ENCODE measurements at regions not wholly inside any gene's neighbourhood (a gene's known extent, or its start where the extent isn't known, plus 50 kb on each side); places are given as distances from the start of the nearest gene placed in this dataset.

DNA sequence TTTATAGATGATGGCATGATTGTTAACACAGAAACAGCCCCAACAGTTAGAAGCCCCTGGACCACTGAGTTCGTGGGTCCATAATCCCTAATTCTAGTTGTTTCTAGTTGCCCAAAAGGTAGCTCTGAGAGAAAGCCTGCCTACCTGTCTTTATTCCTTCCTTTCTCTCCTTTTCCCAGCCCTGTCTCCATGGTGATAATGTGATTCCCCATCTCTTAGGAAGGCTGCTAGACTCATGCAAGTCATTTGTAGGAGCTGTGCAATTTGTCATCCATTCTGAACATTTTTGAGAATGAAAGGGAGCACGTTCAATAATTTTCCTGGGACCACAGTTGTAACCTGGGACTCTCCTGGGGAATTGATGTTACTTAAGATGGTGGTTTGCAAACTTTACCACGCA, 183.4 kb downstream of the EMX2 start:
- DNase-seq (ENCODE audit: low spot score) = no peak
- POLR2A ChIA-PET (ENCODE audit: low non-redundant PET) = no interaction called here
- H3K9me3 ChIP-seq (ENCODE audit: low read depth, low read length, poor library complexity, severe bottlenecking) = no peaks in the 10 kb centered on the region
- peaks cover 67% of the 10 kb centered on the region for H3K27me3 ChIP-seq (replicated peaks; ENCODE audit: insufficient read depth, low read depth, low read length, poor library complexity)
- TF ChIP-seq EZH2 (IDR thresholded peaks at IDR 0.05; ENCODE audit: borderline replicate concordance, low read depth, low read length, poor library complexity, severe bottlenecking) = no peak
- TF ChIP-seq, protein P1, sequence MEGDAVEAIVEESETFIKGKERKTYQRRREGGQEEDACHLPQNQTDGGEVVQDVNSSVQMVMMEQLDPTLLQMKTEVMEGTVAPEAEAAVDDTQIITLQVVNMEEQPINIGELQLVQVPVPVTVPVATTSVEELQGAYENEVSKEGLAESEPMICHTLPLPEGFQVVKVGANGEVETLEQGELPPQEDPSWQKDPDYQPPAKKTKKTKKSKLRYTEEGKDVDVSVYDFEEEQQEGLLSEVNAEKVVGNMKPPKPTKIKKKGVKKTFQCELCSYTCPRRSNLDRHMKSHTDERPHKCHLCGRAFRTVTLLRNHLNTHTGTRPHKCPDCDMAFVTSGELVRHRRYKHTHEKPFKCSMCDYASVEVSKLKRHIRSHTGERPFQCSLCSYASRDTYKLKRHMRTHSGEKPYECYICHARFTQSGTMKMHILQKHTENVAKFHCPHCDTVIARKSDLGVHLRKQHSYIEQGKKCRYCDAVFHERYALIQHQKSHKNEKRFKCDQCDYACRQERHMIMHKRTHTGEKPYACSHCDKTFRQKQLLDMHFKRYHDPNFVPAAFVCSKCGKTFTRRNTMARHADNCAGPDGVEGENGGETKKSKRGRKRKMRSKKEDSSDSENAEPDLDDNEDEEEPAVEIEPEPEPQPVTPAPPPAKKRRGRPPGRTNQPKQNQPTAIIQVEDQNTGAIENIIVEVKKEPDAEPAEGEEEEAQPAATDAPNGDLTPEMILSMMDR (conservative IDR thresholded peaks at IDR 0.05; ENCODE audit: low read depth, low read length) = no peak
- no TSS peak for BruUV-seq (replicated peaks)
- no peak overlapping the region for H3K27ac ChIP-seq (ENCODE audit: low read depth, low read length, poor library complexity, severe bottlenecking)
- no peaks in the 10 kb centered on the region for H3K4me1 ChIP-seq (ENCODE audit: insufficient read depth, low read length, poor library complexity, severe bottlenecking)
- intact Hi-C loops (cut with micrococcal nuclease; ENCODE audit: unreplicated experiment) = no loop called here
- H3K36me3 ChIP-seq (ENCODE audit: insufficient read depth, low read length, poor library complexity, severe bottlenecking) = no peaks in the 10 kb centered on the region
- no peak overlapping the region for H3K4me3 ChIP-seq (ENCODE audit: low read depth, low read length, poor library complexity, severe bottlenecking)
- CTCF ChIA-PET = no interaction called here

DNA sequence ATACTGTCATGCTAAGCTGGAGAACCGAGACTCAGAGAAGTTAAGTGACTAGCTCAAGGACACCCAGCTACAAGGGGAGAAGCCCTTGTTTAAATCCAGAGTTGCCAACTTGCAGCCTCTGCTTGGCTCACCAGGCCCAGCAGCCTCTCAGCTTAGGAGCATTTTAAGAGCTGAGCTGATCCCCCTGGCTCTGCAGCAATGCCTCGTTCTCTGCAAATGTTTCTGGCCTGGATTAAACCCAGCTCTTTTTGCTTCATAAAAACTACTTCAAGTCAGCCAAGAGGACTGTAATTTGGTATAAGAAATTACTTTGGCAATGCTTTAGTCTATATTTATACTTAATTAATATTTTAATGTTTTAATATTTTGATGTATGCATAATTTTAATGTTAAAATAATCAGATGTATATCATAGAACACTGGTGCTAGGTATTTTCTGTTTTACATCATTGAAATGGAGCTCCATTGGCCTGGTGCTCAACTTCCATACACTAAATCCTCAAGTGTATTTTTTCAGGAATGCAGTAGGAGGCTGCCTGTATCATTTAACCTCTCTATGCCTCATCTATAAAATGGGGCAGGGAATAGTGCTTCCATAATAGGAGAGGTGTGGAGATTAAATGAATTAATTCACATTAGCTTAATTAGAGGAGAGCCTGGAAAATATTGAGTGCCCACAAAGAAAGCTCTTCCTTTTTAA, 184.2 kb downstream of the EMX2 start:
- CTCF ChIA-PET = no interaction called here
- POLR2A ChIA-PET (ENCODE audit: low non-redundant PET) = no interaction called here
- TF ChIP-seq EZH2 (IDR thresholded peaks at IDR 0.05; ENCODE audit: borderline replicate concordance, low read depth, low read length, poor library complexity, severe bottlenecking) = no peak
- TF ChIP-seq, protein P1 (conservative IDR thresholded peaks at IDR 0.05; ENCODE audit: low read depth, low read length) = no peak
- no TSS peak for BruUV-seq (replicated peaks)
- H3K27ac ChIP-seq (ENCODE audit: low read depth, low read length, poor library complexity, severe bottlenecking) = no peak overlapping the region
- intact Hi-C loops (cut with micrococcal nuclease; ENCODE audit: unreplicated experiment) = no loop called here
- H3K4me1 ChIP-seq (ENCODE audit: insufficient read depth, low read length, poor library complexity, severe bottlenecking) = no peaks in the 10 kb centered on the region
- H3K27me3 ChIP-seq (replicated peaks; ENCODE audit: insufficient read depth, low read depth, low read length, poor library complexity) = peaks cover 67% of the 10 kb centered on the region
- H3K4me3 ChIP-seq (ENCODE audit: low read depth, low read length, poor library complexity, severe bottlenecking) = no peak overlapping the region
- DNase-seq (ENCODE audit: low spot score) = no peak
- no peaks in the 10 kb centered on the region for H3K9me3 ChIP-seq (ENCODE audit: low read depth, low read length, poor library complexity, severe bottlenecking)
- no peaks in the 10 kb centered on the region for H3K36me3 ChIP-seq (ENCODE audit: insufficient read depth, low read length, poor library complexity, severe bottlenecking)

DNA sequence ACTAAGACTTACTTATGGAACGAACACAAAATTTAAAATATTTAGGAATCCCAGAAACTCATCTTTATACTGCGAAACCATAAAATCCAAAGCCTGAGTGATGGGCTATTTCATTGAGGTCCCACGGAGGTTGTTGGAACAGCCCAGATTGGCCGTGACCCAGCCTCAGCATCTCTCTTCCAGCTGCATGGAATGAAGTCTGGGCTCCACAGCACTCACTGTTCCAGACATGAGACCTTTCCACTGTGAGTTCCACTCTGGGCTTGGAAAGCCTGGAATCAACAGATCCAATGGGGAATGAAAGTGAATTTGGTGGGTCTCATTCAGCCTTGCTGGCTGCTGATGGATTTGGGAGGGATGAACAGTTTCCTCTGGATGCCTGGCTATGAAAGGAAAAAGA, 184.9 kb downstream of the EMX2 start:
- H3K36me3 ChIP-seq (ENCODE audit: insufficient read depth, low read length, poor library complexity, severe bottlenecking) = no peaks in the 10 kb centered on the region
- no peak overlapping the region for H3K27ac ChIP-seq (ENCODE audit: low read depth, low read length, poor library complexity, severe bottlenecking)
- intact Hi-C loops (cut with micrococcal nuclease; ENCODE audit: unreplicated experiment) = no loop called here
- DNase-seq (ENCODE audit: low spot score) = no peak
- ChIA-PET CTCF (no interaction called here), POLR2A (ENCODE audit: low non-redundant PET) (no interaction called here)
- H3K27me3 ChIP-seq (replicated peaks; ENCODE audit: insufficient read depth, low read depth, low read length, poor library complexity) = peaks cover 67% of the 10 kb centered on the region
- no peaks in the 10 kb centered on the region for H3K4me1 ChIP-seq (ENCODE audit: insufficient read depth, low read length, poor library complexity, severe bottlenecking)
- H3K9me3 ChIP-seq (ENCODE audit: low read depth, low read length, poor library complexity, severe bottlenecking) = no peaks in the 10 kb centered on the region
- H3K4me3 ChIP-seq (ENCODE audit: low read depth, low read length, poor library complexity, severe bottlenecking) = no peak overlapping the region
- BruUV-seq (replicated peaks) = no TSS peak
- TF ChIP-seq EZH2 (IDR thresholded peaks at IDR 0.05; ENCODE audit: borderline replicate concordance, low read depth, low read length, poor library complexity, severe bottlenecking) = no peak
- TF ChIP-seq, protein P1 (conservative IDR thresholded peaks at IDR 0.05; ENCODE audit: low read depth, low read length) = no peak

All from A673 (cell line).